Breast epithelium (tissue), 4 donors: ENCODE measurements at regions not wholly inside any gene's neighbourhood (a gene's known extent, or its start where the extent isn't known, plus 50 kb on each side); places are given as distances from the start of the nearest gene placed in this dataset.

Experiments used
- DNase-seq, 2 donors: peaks; one replicate each; pipeline ENCODE4 v3.0.0-alpha.2; 2019; ENCODE audit warnings: low spot score in 2 of 2
- H3K27ac ChIP-seq, 2 donors: fragments of 200-600 bp; sonication (generic) in 1 of 2; one replicate each; pipeline ENCODE4 v1.5.1; 2016 to 2019; ENCODE audit warnings: mild to moderate bottlenecking in 1 of 2
- H3K27me3 ChIP-seq, 2 donors: fragments of 200-600 bp; sonication (generic) in 1 of 2; one replicate each; pipeline versions ENCODE4 v1.5.1 to v1.6.0; 2017 to 2019; ENCODE audit warnings: control low read depth in 1 of 2, mild to moderate bottlenecking in 1 of 2
- H3K36me3 ChIP-seq: fragments of 200-600 bp; one replicate; pipeline ENCODE4 v1.5.1; 2019
- H3K4me1 ChIP-seq, 2 donors: fragments of 200-600 bp; sonication (generic); one replicate each; pipeline ENCODE4 v1.5.1; 2016 to 2019; ENCODE audit warnings: control low read depth in 1 of 2
- H3K4me3 ChIP-seq, 3 donors: fragments of 200-600 bp; sonication (generic); 1 replicate in 2 of 3; 2 replicates in 1 of 3; pipeline ENCODE4 v1.5.1; 2016 to 2019; ENCODE audit warnings: mild to moderate bottlenecking in 3 of 3, moderate library complexity in 2 of 3
- H3K9me3 ChIP-seq, 2 donors: fragments of 200-600 bp; sonication (generic) in 1 of 2; one replicate each; pipeline ENCODE4 v1.5.1; 2016 to 2019; ENCODE audit warnings: control low read depth in 1 of 2
- CTCF ChIP-seq, 3 donors: fragments of 450-650 bp; IDR thresholded peaks; one replicate each; pipeline ENCODE4 v1.5.1; 2016 to 2017; ENCODE audit warnings: antibody characterized with exemption in 3 of 3, mild to moderate bottlenecking in 3 of 3, moderate library complexity in 3 of 3
- POLR2A ChIP-seq: fragments of 450-650 bp; IDR thresholded peaks from one replicate; pipeline ENCODE4 v1.6.1; 2016; ENCODE audit warnings: antibody characterized with exemption, mild to moderate bottlenecking, moderate library complexity
- POLR2AphosphoS5 ChIP-seq, 3 donors: sonication (generic); formaldehyde crosslinking; IDR thresholded peaks; one replicate each; pipeline ENCODE4 v1.6.1; 2017; ENCODE audit warnings: antibody characterized with exemption in 3 of 3
- intact Hi-C: fragments of 100-400 bp; cut with DNase I; formaldehyde crosslinking; loops from one replicate; pipeline ENCODE4 v1.15.1; 2023; ENCODE audit warnings: low total_unique reads

GRCh38 chr9:81373294-81373693 is 316.1 kb downstream of the TLE1 start:
- no peak overlapping the region for H3K4me3 ChIP-seq
- intact Hi-C loops: loop anchor here (5.0 kb wide), 1 partner anchor 834 kb away; no protein-coding TSS in a partner anchor
- no peak for TF ChIP-seq POLR2AphosphoS5 (IDR thresholded peaks at IDR 0.05)
- TF ChIP-seq POLR2A: no peak
- no peak for TF ChIP-seq CTCF (IDR thresholded peaks at IDR 0.05)
- DNase-seq: no peak
- H3K36me3 ChIP-seq: no peaks in the 10 kb centered on the region
- no peaks in the 10 kb centered on the region for H3K9me3 ChIP-seq
- peak overlapping the region; percentile 31 to 65 for H3K27ac ChIP-seq
- no peaks in the 10 kb centered on the region for H3K27me3 ChIP-seq
- no peaks in the 10 kb centered on the region for H3K4me1 ChIP-seq

GRCh38 chr9:81372628-81373191 is 316.6 kb downstream of the TLE1 start:
- intact Hi-C loops: loop anchor here (5.0 kb wide), 1 partner anchor 835 kb away; no protein-coding TSS in a partner anchor
- Histone ChIP-seq H3K36me3 (no peaks in the 10 kb centered on the region), H3K27ac (peak overlapping the region; percentile 65 to 72), H3K27me3 (no peaks in the 10 kb centered on the region), H3K4me1 (no peaks in the 10 kb centered on the region), H3K9me3 (no peaks in the 10 kb centered on the region), H3K4me3 (no peak overlapping the region)
- TF ChIP-seq POLR2A (no peak), POLR2AphosphoS5 (IDR thresholded peaks at IDR 0.05) (no peak), CTCF (IDR thresholded peaks at IDR 0.05) (no peak)
- DNase-seq: no peak

GRCh38 chr9:81371824-81372223 is 317.5 kb downstream of the TLE1 start:
- Histone ChIP-seq H3K27me3 (no peaks in the 10 kb centered on the region), H3K4me3 (no peak overlapping the region), H3K9me3 (no peaks in the 10 kb centered on the region), H3K36me3 (no peaks in the 10 kb centered on the region), H3K27ac (peak overlapping the region; percentile 65 to 72), H3K4me1 (no peaks in the 10 kb centered on the region)
- intact Hi-C loops: loop anchor here (5.0 kb wide), 1 partner anchor 835 kb away; no protein-coding TSS in a partner anchor
- TF ChIP-seq CTCF (IDR thresholded peaks at IDR 0.05) (no peak), POLR2AphosphoS5 (IDR thresholded peaks at IDR 0.05) (peak in 1 of 3 donors; percentile 28)
- peak; percentile 85 to 86 for DNase-seq

- no peak for DNase-seq
- Histone ChIP-seq H3K27me3 (no peaks in the 10 kb centered on the region), H3K4me1 (no peaks in the 10 kb centered on the region), H3K9me3 (peaks cover 0 to 2% of the 10 kb centered on the region in 2 donors), H3K27ac (peak overlapping the region; percentile 32 to 72), H3K4me3 (no peak overlapping the region), H3K36me3 (no peaks in the 10 kb centered on the region)
- no peak for TF ChIP-seq CTCF (IDR thresholded peaks at IDR 0.05)
- TF ChIP-seq POLR2AphosphoS5 (IDR thresholded peaks at IDR 0.05): no peak
- no peak for TF ChIP-seq POLR2A
- intact Hi-C loops: loop anchor here (5.0 kb wide), 1 partner anchor 837 kb away; no protein-coding TSS in a partner anchor
Observed at GRCh38 chr9:81370650-81371049, 318.7 kb downstream of the TLE1 start.

- no peak for DNase-seq
- Histone ChIP-seq H3K36me3 (no peaks in the 10 kb centered on the region), H3K9me3 (peaks cover 0 to 8% of the 10 kb centered on the region in 2 donors), H3K27ac (no peak overlapping the region), H3K27me3 (no peaks in the 10 kb centered on the region), H3K4me1 (no peaks in the 10 kb centered on the region), H3K4me3 (no peak overlapping the region)
- TF ChIP-seq CTCF (IDR thresholded peaks at IDR 0.05) (no peak), POLR2AphosphoS5 (IDR thresholded peaks at IDR 0.05) (no peak), POLR2A (no peak)
- intact Hi-C loops: loop anchor here (5.0 kb wide), 1 partner anchor 837 kb away; no protein-coding TSS in a partner anchor
Observed at GRCh38 chr9:81370096-81370495, 319.3 kb downstream of the TLE1 start.
